Transverse colon (tissue), 4 donors: ENCODE measurements at regions not wholly inside any gene's neighbourhood (a gene's known extent, or its start where the extent isn't known, plus 50 kb on each side); places are given as distances from the start of the nearest gene placed in this dataset.

Experiments
- DNase-seq: peaks from one replicate; pipeline ENCODE4 v3.0.0-alpha.2; 2019
- H3K27ac ChIP-seq, 4 donors: fragments of 200-600 bp; sonication (generic); 2 replicates each; pipeline ENCODE4 v1.5.1; 2016 to 2018; ENCODE audit warnings: inconsistent platforms in 4 of 4
- H3K27me3 ChIP-seq: fragments of 200-600 bp; sonication (generic); 2 replicates; pipeline ENCODE4 v1.5.1; 2017; ENCODE audit warnings: inconsistent platforms
- H3K36me3 ChIP-seq, 4 donors: fragments of 200-600 bp; sonication (generic); 2 replicates each; pipeline ENCODE4 v1.5.1; 2017 to 2019; ENCODE audit warnings: inconsistent platforms in 4 of 4
- H3K4me1 ChIP-seq, 4 donors: fragments of 200-600 bp; sonication (generic); 2 replicates each; pipeline ENCODE4 v1.5.1; 2017 to 2020; ENCODE audit warnings: inconsistent platforms in 4 of 4
- H3K4me3 ChIP-seq, 4 donors: fragments of 200-600 bp; sonication (generic); 1 replicate in 1 of 4; 2 replicates in 3 of 4; pipeline versions ENCODE4 v1.5.1 to v1.6.1; 2017 to 2019; ENCODE audit warnings: inconsistent platforms in 4 of 4
- H3K9me3 ChIP-seq, 2 donors: fragments of 200-600 bp; sonication (generic); 2 replicates each; pipeline ENCODE4 v1.5.1; 2017 to 2019; ENCODE audit warnings: inconsistent platforms in 2 of 2
- CTCF ChIP-seq, 5 experiments: fragments of 200-600 bp in 3 of 5; fragments of 450-650 bp in 2 of 5; sonication (generic) in 3 of 5; IDR thresholded peaks; 1 replicate in 2 of 5; 2 replicates in 3 of 5; pipeline ENCODE4 v1.5.1; 2016 to 2017; ENCODE audit warnings: antibody characterized with exemption in 5 of 5, inconsistent platforms in 3 of 5, mild to moderate bottlenecking in 2 of 5, moderate library complexity in 1 of 5
- EP300 ChIP-seq: sonication (generic); formaldehyde crosslinking; IDR thresholded peaks from one replicate; pipeline ENCODE4 v1.6.1; 2017; ENCODE audit warnings: antibody characterized with exemption, low read depth
- POLR2A ChIP-seq: fragments of 450-650 bp; IDR thresholded peaks from one replicate; pipeline ENCODE4 v1.6.1; 2016; ENCODE audit warnings: antibody characterized with exemption, mild to moderate bottlenecking, moderate library complexity
- POLR2AphosphoS5 ChIP-seq, 3 donors: sonication (generic); formaldehyde crosslinking; IDR thresholded peaks; one replicate each; pipeline ENCODE4 v1.6.1; 2016; ENCODE audit warnings: antibody characterized with exemption in 3 of 3
- WGBS, 2 donors: methylation state at CpG; one replicate each; pipeline ENCODE4 v1.1.5; 2018; ENCODE audit warnings: low coverage in 1 of 2; 5-methylcytosine and 5-hydroxymethylcytosine counted together
- in situ Hi-C, 4 donors: fragments of 200-750 bp; cut with MboI; loops; one replicate each; pipeline versions ENCODE4 v1.15.0 to v1.15.1; 2017; ENCODE audit warnings: low sequenced_read_pairs in 3 of 4, low pct_ligation_motif_present in 1 of 4, low pct_unique_long_range_greater_than_20kb in 1 of 4
- intact Hi-C: fragments of 100-400 bp; cut with DNase I; formaldehyde crosslinking; loops from one replicate; pipeline ENCODE4 v1.15.1; 2023; ENCODE audit warnings: low total_unique reads

- TF ChIP-seq POLR2A (no peak), POLR2AphosphoS5 (IDR thresholded peaks at IDR 0.05) (no peak), CTCF (IDR thresholded peaks at IDR 0.05) (no peak), EP300 (no peak)
- WGBS, 2 donors, result 46 to 58% methylated on average over 2 of the region's 2 CpGs
- H3K9me3 ChIP-seq, result no peaks in the 10 kb centered on the region
Observed at GRCh38 chr11:106391771-106392420, 314.4 kb downstream of the AASDHPPT start.

GRCh38 chr11:106395716-106396349, 318.4 kb downstream of the AASDHPPT start:
- H3K4me1 ChIP-seq, result peaks cover 0 to 8% (median 0%) of the 10 kb centered on the region in 4 donors
- no peak overlapping the region for H3K4me3 ChIP-seq
- intact Hi-C loops, result no loop called here
- in situ Hi-C loops, result no loop called here
- TF ChIP-seq POLR2AphosphoS5 (IDR thresholded peaks at IDR 0.05) (no peak), CTCF (IDR thresholded peaks at IDR 0.05) (no peak), POLR2A (no peak), EP300 (no peak)
- H3K27me3 ChIP-seq, result no peaks in the 10 kb centered on the region
- no peak overlapping the region for H3K27ac ChIP-seq
- 70 to 85% methylated on average over 6 to 10 of the region's 10 CpGs for WGBS, 2 donors
- DNase-seq, result no peak
- no peaks in the 10 kb centered on the region for H3K9me3 ChIP-seq
- H3K36me3 ChIP-seq, result no peaks in the 10 kb centered on the region

More at GRCh38 chr11:106391771-106392420, 314.4 kb downstream of the AASDHPPT start:
- Histone ChIP-seq H3K4me1 (no peaks in the 10 kb centered on the region), H3K4me3 (no peak overlapping the region), H3K27ac (no peak overlapping the region), H3K36me3 (no peaks in the 10 kb centered on the region), H3K27me3 (no peaks in the 10 kb centered on the region)
- in situ Hi-C loops, result no loop called here
- intact Hi-C loops, result loop anchor here (5.0 kb wide), 1 partner anchor 1425 kb away; the partner anchor contains the start of gene CASP4
- DNase-seq, result no peak

- peaks cover 0 to 8% (median 0%) of the 10 kb centered on the region in 4 donors for H3K4me1 ChIP-seq
- TF ChIP-seq POLR2AphosphoS5 (IDR thresholded peaks at IDR 0.05) (no peak), POLR2A (no peak), CTCF (IDR thresholded peaks at IDR 0.05) (no peak)
- H3K9me3 ChIP-seq, result no peaks in the 10 kb centered on the region
- no peaks in the 10 kb centered on the region for H3K27me3 ChIP-seq
- no peaks in the 10 kb centered on the region for H3K36me3 ChIP-seq
- intact Hi-C loops, result no loop called here
- no peak for DNase-seq
- WGBS, 2 donors, result 66 to 68% methylated on average over 8 to 9 of the region's 9 CpGs
- peak overlapping the region in 1 of 4 donors; percentile 17 for H3K27ac ChIP-seq
- in situ Hi-C loops, result no loop called here
- H3K4me3 ChIP-seq, result no peak overlapping the region
Observed at GRCh38 chr11:106397787-106398501, 320.5 kb downstream of the AASDHPPT start.

GRCh38 chr11:106398502-106399075, 321.1 kb downstream of the AASDHPPT start:
- Histone ChIP-seq H3K9me3 (no peaks in the 10 kb centered on the region), H3K4me3 (no peak overlapping the region), H3K27ac (peak overlapping the region in 1 of 4 donors; percentile 17), H3K27me3 (no peaks in the 10 kb centered on the region), H3K36me3 (no peaks in the 10 kb centered on the region), H3K4me1 (peaks cover 0 to 8% (median 0%) of the 10 kb centered on the region in 4 donors)
- TF ChIP-seq CTCF (IDR thresholded peaks at IDR 0.05) (no peak), EP300 (no peak), POLR2A (no peak), POLR2AphosphoS5 (IDR thresholded peaks at IDR 0.05) (no peak)
- intact Hi-C loops, result no loop called here
- in situ Hi-C loops, result no loop called here
- 49 to 67% methylated on average over 5 of the region's 5 CpGs for WGBS, 2 donors
- no peak for DNase-seq
